ENCODE measurements at regions not wholly inside any gene's neighbourhood (a gene's known extent, or its start where the extent isn't known, plus 50 kb on each side); places are given as distances from the start of the nearest gene placed in this dataset.
A peak's percentile ranks its signal among the peaks of the same experiment; 100 is the strongest.

DNA sequence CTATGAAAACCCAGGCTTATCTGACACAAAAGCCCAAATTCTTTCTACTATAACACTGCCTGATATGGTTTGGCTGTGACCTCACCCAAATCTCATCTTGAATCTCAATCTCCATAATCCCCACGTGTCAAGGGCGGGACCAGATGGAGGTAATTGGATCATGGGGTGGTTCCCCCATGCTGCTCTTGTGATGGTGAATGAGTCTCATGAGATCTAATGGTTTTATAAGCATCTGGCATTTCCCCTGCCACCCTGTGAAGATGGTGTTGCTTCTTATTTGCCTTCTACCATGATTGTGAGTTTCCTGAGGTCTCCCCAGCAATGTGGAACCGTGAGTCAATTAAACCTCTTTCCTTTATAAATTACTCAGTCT is 123.3 kb upstream of the USP24 start:
- no peaks in the 10 kb centered on the region for H3K9me3 ChIP-seq
- TF ChIP-seq, protein P1, sequence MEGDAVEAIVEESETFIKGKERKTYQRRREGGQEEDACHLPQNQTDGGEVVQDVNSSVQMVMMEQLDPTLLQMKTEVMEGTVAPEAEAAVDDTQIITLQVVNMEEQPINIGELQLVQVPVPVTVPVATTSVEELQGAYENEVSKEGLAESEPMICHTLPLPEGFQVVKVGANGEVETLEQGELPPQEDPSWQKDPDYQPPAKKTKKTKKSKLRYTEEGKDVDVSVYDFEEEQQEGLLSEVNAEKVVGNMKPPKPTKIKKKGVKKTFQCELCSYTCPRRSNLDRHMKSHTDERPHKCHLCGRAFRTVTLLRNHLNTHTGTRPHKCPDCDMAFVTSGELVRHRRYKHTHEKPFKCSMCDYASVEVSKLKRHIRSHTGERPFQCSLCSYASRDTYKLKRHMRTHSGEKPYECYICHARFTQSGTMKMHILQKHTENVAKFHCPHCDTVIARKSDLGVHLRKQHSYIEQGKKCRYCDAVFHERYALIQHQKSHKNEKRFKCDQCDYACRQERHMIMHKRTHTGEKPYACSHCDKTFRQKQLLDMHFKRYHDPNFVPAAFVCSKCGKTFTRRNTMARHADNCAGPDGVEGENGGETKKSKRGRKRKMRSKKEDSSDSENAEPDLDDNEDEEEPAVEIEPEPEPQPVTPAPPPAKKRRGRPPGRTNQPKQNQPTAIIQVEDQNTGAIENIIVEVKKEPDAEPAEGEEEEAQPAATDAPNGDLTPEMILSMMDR (IDR thresholded peaks at IDR 0.05) = no peak
- TF ChIP-seq POLR2A (IDR thresholded peaks at IDR 0.05) = no peak
- WGBS, 2 donors = 37 to 49% methylated on average over 3 of the region's 3 CpGs
- H3K4me1 ChIP-seq = no peaks in the 10 kb centered on the region
- no peak overlapping the region for H3K27ac ChIP-seq
- no peaks in the 10 kb centered on the region for H3K36me3 ChIP-seq
- no peak overlapping the region for H3K4me3 ChIP-seq
- no peaks in the 10 kb centered on the region for H3K27me3 ChIP-seq
- DNase-seq = no peak
- intact Hi-C loops (cut with DNase I) = no loop called here

DNA sequence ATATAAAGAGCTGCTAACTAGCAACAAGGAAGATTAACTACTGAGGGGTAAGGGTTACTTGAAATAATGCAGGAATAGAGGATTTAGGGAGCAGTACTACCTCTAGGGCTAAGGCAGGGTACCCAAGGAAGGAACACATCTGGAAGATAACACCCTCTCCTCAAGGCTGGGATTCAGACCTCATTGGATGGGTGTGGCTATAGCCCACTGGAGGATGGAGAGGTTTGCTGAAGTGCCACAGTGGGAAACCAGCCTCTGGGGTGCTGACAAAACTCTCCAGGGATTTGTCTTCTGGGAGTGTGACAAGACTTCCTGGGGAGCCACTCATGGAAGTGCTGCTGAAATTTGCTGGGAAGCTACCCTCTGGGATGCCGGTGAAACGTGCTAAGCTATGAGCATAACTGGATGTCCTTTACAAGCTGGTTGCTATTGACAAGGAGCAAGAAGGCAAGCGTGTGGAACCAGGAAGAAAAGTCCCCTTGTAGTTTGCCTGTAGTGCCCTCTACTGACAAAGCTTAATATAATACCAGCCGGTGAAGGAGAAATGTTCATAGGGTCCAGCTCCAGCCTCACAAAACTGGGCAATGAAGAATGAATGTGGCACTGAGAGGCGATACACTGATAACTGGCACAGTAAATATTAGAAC is 122.8 kb upstream of the USP24 start:
- DNase-seq = no peak
- 38 to 52% methylated on average over 5 of the region's 5 CpGs for WGBS, 2 donors
- intact Hi-C loops (cut with DNase I) = no loop called here

DNA sequence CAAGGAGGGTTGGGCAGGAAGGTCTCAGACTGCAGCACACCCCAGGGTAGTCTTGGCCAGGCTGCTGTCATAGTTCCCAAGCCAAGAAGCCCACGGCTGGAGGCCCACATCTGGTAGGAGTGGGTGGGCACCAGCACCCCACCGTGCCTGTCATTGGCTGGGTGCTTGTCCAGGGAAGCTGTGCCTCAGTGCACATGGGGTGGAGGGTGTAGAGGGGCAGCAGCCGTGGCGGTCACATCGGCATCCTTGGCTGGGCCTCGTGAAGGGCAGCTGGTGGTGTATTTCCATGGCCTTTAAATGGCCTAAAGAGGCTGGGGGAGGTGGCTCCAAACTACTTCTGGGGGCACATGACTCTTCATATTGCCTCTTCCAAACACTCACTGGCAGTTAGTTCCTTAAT is 119.6 kb upstream of the USP24 start:
- 73 to 88% methylated on average over 2 to 5 of the region's 6 CpGs for WGBS, 2 donors
- Histone ChIP-seq H3K9me3 (no peaks in the 10 kb centered on the region), H3K4me3 (no peak overlapping the region), H3K36me3 (no peaks in the 10 kb centered on the region), H3K4me1 (no peaks in the 10 kb centered on the region), H3K27me3 (no peaks in the 10 kb centered on the region), H3K27ac (no peak overlapping the region)
- intact Hi-C loops (cut with DNase I) = no loop called here
- DNase-seq = no peak
- TF ChIP-seq, protein P1 (IDR thresholded peaks at IDR 0.05) = no peak
- TF ChIP-seq POLR2A (IDR thresholded peaks at IDR 0.05) = no peak

More for the DNA sequence above, 122.8 kb upstream of the USP24 start:
- no peak overlapping the region for H3K27ac ChIP-seq
- H3K4me1 ChIP-seq = no peaks in the 10 kb centered on the region
- no peak overlapping the region for H3K4me3 ChIP-seq
- TF ChIP-seq, protein P1 (IDR thresholded peaks at IDR 0.05) = peak in 5 of 6 experiments; percentile 28 to 59 (median 40)
- no peak for TF ChIP-seq POLR2A (IDR thresholded peaks at IDR 0.05)
- no peaks in the 10 kb centered on the region for H3K9me3 ChIP-seq
- H3K27me3 ChIP-seq = no peaks in the 10 kb centered on the region
- H3K36me3 ChIP-seq = no peaks in the 10 kb centered on the region

DNA sequence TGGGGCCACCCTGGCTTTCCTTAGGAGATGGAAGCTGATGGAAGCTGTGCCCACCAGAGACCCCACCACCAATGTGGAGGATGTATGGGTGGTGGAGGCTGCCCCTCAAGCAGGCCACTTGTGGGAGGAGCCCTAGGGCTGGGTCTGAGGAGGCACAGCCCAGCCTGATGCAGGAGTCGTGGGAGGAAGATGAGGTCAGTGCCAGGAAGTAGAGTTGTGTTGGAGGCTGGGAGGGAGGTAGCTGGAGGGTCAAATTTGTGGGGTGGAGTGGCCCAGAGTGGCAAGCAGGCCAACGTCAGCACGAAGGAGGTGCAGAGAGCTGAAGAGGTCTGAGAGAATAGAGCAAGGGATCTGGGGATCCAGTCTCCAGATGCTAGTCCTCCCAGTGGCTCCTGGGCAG is 119.0 kb upstream of the USP24 start:
- H3K4me3 ChIP-seq = no peak overlapping the region
- 57% methylated on average over 3 of the region's 3 CpGs for WGBS, 2 donors
- H3K27me3 ChIP-seq = no peaks in the 10 kb centered on the region
- no peaks in the 10 kb centered on the region for H3K36me3 ChIP-seq
- H3K27ac ChIP-seq = no peak overlapping the region
- H3K9me3 ChIP-seq = no peaks in the 10 kb centered on the region
- TF ChIP-seq POLR2A (IDR thresholded peaks at IDR 0.05) = no peak
- TF ChIP-seq, protein P1 (IDR thresholded peaks at IDR 0.05) = no peak
- H3K4me1 ChIP-seq = no peaks in the 10 kb centered on the region
- DNase-seq = no peak
- intact Hi-C loops (cut with DNase I) = no loop called here

DNA sequence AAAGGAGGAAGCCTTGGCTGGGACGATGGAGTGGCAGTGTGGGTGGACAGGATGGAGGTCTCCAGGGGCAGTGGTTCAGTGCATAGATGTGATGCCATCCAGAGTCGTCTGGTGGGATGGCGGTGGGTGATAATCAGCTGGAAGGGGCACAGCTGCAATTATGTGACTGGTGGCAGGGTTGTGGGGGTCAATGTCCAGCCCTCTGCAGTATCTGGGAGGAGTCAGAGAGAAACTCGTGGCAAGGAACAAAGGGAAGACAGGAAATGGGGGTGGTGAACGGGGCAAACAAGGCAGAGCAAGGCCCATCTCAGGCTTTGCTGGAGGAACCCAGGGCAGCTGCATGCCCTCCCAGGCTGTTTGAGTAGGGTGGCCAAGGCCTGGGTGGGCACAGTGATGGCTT is 118.3 kb upstream of the USP24 start:
- H3K27ac ChIP-seq = no peak overlapping the region
- no peaks in the 10 kb centered on the region for H3K9me3 ChIP-seq
- H3K27me3 ChIP-seq = no peaks in the 10 kb centered on the region
- TF ChIP-seq, protein P1 (IDR thresholded peaks at IDR 0.05) = no peak
- TF ChIP-seq POLR2A (IDR thresholded peaks at IDR 0.05) = no peak
- DNase-seq = no peak
- H3K4me1 ChIP-seq = no peaks in the 10 kb centered on the region
- no peaks in the 10 kb centered on the region for H3K36me3 ChIP-seq
- intact Hi-C loops (cut with DNase I) = no loop called here
- no peak overlapping the region for H3K4me3 ChIP-seq
- 63 to 69% methylated on average over 5 of the region's 5 CpGs for WGBS, 2 donors
